SK-N-MC (cell line): ENCODE measurements at regions not wholly inside any gene's neighbourhood (a gene's known extent, or its start where the extent isn't known, plus 50 kb on each side); places are given as distances from the start of the nearest gene placed in this dataset.

Source experiments
- DNase-seq: peaks from one replicate; pipeline ENCODE4 v3.0.0-alpha.2; 2011; ENCODE audit warnings: low read depth, low spot score
- H3K27ac ChIP-seq: fragments of 200-600 bp; sonication (generic); 2 replicates; pipeline ENCODE4 v1.5.1; 2016; ENCODE audit warnings: mixed run types
- H3K36me3 ChIP-seq: fragments of 200-600 bp; sonication (generic); 2 replicates; pipeline ENCODE4 v1.6.1; 2017; ENCODE audit warnings: antibody characterized with exemption, low read length, mixed read lengths; ENCODE audit not compliant: insufficient read depth
- H3K4me3 ChIP-seq: fragments of 200-600 bp; sonication (generic); 2 replicates; pipeline ENCODE4 v1.5.1; 2016
- H3K9ac ChIP-seq: fragments of 200-600 bp; sonication (generic); 2 replicates; pipeline ENCODE4 v1.8.0; 2017; ENCODE audit warnings: mixed run types, mixed read lengths; ENCODE audit not compliant: insufficient read length
- H3K9me3 ChIP-seq: fragments of 200-600 bp; sonication (generic); 2 replicates; pipeline ENCODE4 v1.6.1; 2017; ENCODE audit warnings: low read depth, mild to moderate bottlenecking, antibody characterized with exemption, low read length, moderate library complexity, mixed read lengths
- EZH2 ChIP-seq: fragments of 200-600 bp; sonication (generic); IDR thresholded peaks from one replicate; pipeline ENCODE4 v1.6.1; 2017; ENCODE audit warnings: antibody characterized with exemption
- FOXP2 ChIP-seq: optimal IDR thresholded peaks from 2 replicates; pipeline ENCODE3; 2011; ENCODE audit warnings: mild to moderate bottlenecking, moderate library complexity; ENCODE audit not compliant: insufficient read depth; ENCODE audit errors: extremely low read length, control extremely low read depth
- POLR2AphosphoS5 ChIP-seq: IDR thresholded peaks from 2 replicates; pipeline ENCODE4 v1.6.1; 2012; ENCODE audit warnings: mild to moderate bottlenecking, low read depth, low read length, borderline replicate concordance

GRCh38 chr11:104572279-104572678, 326.0 kb downstream of the CASP12 start:
- Histone ChIP-seq H3K27ac (no peak overlapping the region), H3K36me3 (no peaks in the 10 kb centered on the region), H3K9me3 (no peaks in the 10 kb centered on the region), H3K9ac (no peak overlapping the region), H3K4me3 (no peak overlapping the region)
- TF ChIP-seq EZH2 (no peak), POLR2AphosphoS5 (no peak), FOXP2 (no peak)
- no peak for DNase-seq

DNA sequence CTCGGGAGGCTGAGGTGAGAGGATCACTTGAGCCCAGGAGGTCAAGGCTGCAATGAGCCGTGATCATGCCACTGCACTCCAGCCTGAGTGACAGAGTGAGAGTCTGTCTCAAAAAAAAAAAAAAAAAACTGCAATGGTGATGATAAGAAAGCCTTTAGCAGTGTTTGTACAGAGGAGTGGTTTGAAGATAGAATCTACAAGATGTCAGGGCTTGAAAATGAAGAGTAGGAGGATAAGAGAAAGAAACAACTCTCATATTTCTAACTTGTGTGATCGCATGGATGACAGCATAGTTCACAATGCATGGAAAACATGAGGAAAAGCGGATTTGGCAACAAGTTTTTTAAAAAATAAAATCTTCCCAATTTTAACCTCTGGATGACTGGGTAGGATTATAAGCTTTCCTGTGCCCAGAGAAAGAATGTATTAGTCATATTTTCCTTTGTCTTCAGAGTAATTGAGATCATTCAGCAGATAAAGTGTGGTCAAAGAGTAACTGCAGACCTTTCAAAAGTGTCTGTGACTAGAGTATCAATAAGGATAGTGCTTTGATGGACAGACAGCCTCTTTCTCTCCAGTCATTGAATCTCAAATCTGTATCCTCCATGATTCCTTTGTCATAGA, 328.1 kb downstream of the CASP12 start:
- Histone ChIP-seq H3K9me3 (no peaks in the 10 kb centered on the region), H3K9ac (no peak overlapping the region), H3K4me3 (no peak overlapping the region), H3K27ac (no peak overlapping the region), H3K36me3 (no peaks in the 10 kb centered on the region)
- TF ChIP-seq POLR2AphosphoS5 (no peak), EZH2 (no peak), FOXP2 (no peak)
- no peak for DNase-seq

- no peak for DNase-seq
- no peak overlapping the region for H3K4me3 ChIP-seq
- no peak overlapping the region for H3K9ac ChIP-seq
- TF ChIP-seq EZH2, result no peak
- TF ChIP-seq FOXP2, result no peak
- TF ChIP-seq POLR2AphosphoS5, result no peak
- no peak overlapping the region for H3K27ac ChIP-seq
- no peaks in the 10 kb centered on the region for H3K9me3 ChIP-seq
- no peaks in the 10 kb centered on the region for H3K36me3 ChIP-seq
These were observed 332.7 kb downstream of the CASP12 start for GRCh38 chr11:104565583-104565961.

GRCh38 chr11:104564921-104565582, 333.2 kb downstream of the CASP12 start:
- Histone ChIP-seq H3K9me3 (no peaks in the 10 kb centered on the region), H3K9ac (no peak overlapping the region), H3K4me3 (no peak overlapping the region), H3K27ac (no peak overlapping the region), H3K36me3 (no peaks in the 10 kb centered on the region)
- TF ChIP-seq EZH2 (no peak), FOXP2 (no peak), POLR2AphosphoS5 (no peak)
- no peak for DNase-seq

DNA sequence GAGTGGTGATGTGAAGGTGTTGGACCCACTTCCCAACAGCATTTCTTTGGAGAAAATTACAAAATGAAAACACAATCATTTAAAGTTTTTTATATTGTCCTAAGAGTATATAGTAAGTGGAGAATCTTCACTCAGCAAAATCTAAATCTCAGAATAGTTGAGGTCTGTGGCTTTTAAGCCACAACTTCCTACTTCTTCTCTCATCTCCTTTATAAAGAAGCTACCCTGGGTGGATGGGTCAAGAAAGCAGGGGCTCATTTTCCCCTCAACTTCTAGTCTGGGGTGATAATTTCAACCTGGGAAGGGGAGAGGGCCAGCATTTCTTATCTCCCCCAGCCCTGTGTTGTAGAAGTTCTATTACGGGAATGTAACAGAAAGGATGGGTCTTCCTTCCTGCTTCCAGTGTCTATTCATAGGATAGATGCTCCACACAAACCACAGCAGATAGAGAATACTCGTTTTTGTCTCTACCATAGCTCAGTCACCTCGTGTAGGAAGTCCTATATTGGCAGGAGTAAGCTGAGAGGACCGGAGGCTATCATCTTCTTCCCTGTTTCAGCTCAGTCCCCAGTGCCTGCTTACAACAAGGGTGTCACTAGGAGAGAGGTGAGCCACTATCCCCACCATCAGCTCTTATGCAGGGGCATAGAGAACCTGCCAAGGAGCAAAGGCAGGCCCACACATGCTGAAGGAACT, 341.5 kb downstream of the CASP12 start:
- no peak overlapping the region for H3K4me3 ChIP-seq
- no peak overlapping the region for H3K27ac ChIP-seq
- H3K9ac ChIP-seq, result no peak overlapping the region
- TF ChIP-seq EZH2 (no peak), POLR2AphosphoS5 (no peak), FOXP2 (no peak)
- no peaks in the 10 kb centered on the region for H3K9me3 ChIP-seq
- no peaks in the 10 kb centered on the region for H3K36me3 ChIP-seq
- DNase-seq, result no peak

DNA sequence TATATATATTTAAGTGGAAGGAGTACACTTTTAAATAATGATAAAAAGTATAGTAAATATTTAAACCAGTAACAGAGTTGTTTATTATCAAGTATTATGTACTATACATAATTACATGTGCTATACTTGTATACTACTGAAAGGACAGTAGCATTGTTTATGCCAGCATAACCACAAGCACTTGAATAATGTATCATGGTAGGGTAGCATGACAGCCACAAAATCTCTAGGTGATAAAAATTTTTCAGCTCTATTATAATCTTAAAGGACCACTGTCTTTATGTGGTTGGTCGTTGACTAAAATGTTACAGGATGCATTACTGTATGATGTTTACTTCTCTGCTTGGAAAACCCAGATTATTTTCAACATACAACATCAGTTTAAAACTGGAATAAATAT, 349.2 kb downstream of the CASP12 start:
- H3K27ac ChIP-seq, result no peak overlapping the region
- H3K9me3 ChIP-seq, result no peaks in the 10 kb centered on the region
- no peaks in the 10 kb centered on the region for H3K36me3 ChIP-seq
- H3K9ac ChIP-seq, result no peak overlapping the region
- no peak for DNase-seq
- H3K4me3 ChIP-seq, result no peak overlapping the region
- TF ChIP-seq POLR2AphosphoS5 (no peak), EZH2 (no peak), FOXP2 (no peak)

DNA sequence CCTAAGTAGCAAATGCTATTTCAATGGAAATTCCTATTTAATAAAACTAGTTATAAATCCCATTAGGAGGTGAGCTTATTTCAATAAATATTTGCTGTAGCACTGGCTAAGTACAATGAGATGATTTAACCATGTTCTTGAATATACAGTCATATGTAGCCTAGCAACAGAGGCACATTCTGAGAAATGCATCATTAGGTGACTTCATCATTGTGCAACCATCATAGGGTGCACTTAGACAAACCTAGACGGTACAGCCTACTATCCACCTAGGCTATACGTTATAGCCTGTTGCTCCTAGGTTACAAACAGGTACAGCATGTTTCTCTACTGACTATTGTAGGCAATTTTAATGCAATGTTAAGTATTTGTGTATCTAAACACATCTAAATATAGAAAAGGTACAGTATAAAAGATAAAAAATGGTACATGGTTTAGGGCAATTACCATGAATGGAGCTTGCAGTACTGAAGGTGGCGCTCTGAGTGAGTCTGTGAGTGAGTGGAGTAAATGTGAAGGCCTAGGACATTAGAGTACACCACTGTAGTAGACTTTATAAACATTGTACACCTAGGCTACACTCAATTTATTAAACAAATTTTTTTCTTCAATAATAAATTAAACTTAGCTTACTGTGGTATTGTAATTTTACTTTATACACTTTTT, 350.1 kb downstream of the CASP12 start:
- Histone ChIP-seq H3K4me3 (no peak overlapping the region), H3K9me3 (no peaks in the 10 kb centered on the region), H3K36me3 (no peaks in the 10 kb centered on the region), H3K9ac (no peak overlapping the region), H3K27ac (no peak overlapping the region)
- no peak for DNase-seq
- TF ChIP-seq POLR2AphosphoS5 (no peak), FOXP2 (no peak), EZH2 (no peak)

DNA sequence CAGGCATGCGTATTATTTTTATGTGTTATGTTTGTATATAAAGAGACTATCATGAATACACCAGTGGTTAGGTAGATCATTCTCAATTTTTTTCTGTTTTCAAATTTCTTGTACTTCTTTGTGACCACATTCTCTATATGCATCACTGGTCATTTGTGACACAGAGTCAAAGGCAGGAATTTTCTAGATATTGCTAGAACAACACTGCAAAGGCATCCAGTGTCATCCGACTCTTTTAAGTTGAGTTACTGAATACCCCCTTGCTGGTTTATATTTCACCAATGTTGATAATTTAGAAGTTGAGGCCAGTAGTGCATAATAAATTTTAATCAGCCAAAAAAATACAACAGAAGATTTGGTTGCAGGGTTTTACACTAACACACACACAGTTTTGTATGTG, 351.8 kb downstream of the CASP12 start:
- Histone ChIP-seq H3K9ac (no peak overlapping the region), H3K9me3 (no peaks in the 10 kb centered on the region), H3K4me3 (no peak overlapping the region), H3K36me3 (no peaks in the 10 kb centered on the region), H3K27ac (no peak overlapping the region)
- no peak for DNase-seq
- TF ChIP-seq EZH2 (no peak), FOXP2 (no peak), POLR2AphosphoS5 (no peak)

DNA sequence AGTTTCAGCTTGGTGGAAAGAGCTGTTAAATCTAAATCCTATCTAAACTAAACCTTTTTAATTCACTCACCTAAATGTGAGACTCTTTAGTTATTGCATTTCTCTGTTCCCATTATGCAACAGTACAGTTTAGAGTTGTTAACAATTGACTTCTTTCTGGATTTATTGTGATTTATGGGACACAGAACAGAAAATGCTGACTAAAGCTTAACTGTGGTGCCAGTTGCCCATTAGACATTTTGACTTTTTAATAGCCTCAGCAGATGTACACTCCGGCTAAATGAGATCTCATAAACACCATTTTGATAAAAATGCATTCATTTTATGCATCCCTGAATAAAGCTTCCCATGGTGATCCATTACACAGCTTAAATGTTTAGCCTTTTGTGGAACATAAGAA, 356.6 kb downstream of the CASP12 start:
- no peaks in the 10 kb centered on the region for H3K36me3 ChIP-seq
- no peak overlapping the region for H3K9ac ChIP-seq
- no peak for DNase-seq
- peak overlapping the region; percentile 68; the same call in 1 of the 2 replicates for H3K27ac ChIP-seq
- no peak for TF ChIP-seq POLR2AphosphoS5
- peak overlapping the region; percentile 17 for H3K4me3 ChIP-seq
- H3K9me3 ChIP-seq, result no peaks in the 10 kb centered on the region
